ENCODE measurements at regions not wholly inside any gene's neighbourhood (a gene's known extent, or its start where the extent isn't known, plus 50 kb on each side); places are given as distances from the start of the nearest gene placed in this dataset.

DNA sequence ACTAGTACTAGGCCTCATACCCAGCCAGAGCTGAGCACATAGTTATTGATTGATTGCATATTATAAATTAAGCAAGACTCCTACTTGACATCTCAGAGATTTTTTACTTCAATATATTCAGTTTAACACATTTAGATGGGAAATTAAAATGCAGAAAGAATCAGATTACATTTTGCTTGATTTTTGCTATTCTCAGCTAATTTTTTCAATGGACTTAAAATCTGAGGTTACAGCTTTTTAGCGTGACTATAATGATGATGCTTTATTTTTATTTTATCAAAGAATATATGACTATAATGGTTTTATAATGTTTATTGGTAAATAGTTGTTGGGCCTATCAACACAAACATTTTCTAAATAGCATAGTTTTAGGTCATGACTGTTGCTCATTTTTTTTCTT, 493.0 kb upstream of the CNTNAP5 start:
- H3K79me2 ChIP-seq (ENCODE audit: control insufficient read depth, insufficient read depth, low read length): no peaks in the 10 kb centered on the region
- no TSS peak for BruUV-seq (replicated peaks)
- no peak for TF ChIP-seq E2F4 (IDR thresholded peaks at IDR 0.05; ENCODE audit: low read depth, low read length)
- no peak for TF ChIP-seq NFIC (IDR thresholded peaks at IDR 0.05; ENCODE audit: low read depth, low read length)
- no peak for TF ChIP-seq SIN3A (IDR thresholded peaks at IDR 0.05; ENCODE audit: low read depth, low read length)
- TF ChIP-seq SMAD1 (IDR thresholded peaks at IDR 0.05; ENCODE audit: low read depth, partially characterized antibody): no peak
- TF ChIP-seq MEF2A (IDR thresholded peaks at IDR 0.05; ENCODE audit: insufficient read depth, low read depth, low read length): no peak
- TF ChIP-seq STAT3 (IDR thresholded peaks at IDR 0.05; ENCODE audit: low read depth, low read length): no peak
- TF ChIP-seq, protein P1, sequence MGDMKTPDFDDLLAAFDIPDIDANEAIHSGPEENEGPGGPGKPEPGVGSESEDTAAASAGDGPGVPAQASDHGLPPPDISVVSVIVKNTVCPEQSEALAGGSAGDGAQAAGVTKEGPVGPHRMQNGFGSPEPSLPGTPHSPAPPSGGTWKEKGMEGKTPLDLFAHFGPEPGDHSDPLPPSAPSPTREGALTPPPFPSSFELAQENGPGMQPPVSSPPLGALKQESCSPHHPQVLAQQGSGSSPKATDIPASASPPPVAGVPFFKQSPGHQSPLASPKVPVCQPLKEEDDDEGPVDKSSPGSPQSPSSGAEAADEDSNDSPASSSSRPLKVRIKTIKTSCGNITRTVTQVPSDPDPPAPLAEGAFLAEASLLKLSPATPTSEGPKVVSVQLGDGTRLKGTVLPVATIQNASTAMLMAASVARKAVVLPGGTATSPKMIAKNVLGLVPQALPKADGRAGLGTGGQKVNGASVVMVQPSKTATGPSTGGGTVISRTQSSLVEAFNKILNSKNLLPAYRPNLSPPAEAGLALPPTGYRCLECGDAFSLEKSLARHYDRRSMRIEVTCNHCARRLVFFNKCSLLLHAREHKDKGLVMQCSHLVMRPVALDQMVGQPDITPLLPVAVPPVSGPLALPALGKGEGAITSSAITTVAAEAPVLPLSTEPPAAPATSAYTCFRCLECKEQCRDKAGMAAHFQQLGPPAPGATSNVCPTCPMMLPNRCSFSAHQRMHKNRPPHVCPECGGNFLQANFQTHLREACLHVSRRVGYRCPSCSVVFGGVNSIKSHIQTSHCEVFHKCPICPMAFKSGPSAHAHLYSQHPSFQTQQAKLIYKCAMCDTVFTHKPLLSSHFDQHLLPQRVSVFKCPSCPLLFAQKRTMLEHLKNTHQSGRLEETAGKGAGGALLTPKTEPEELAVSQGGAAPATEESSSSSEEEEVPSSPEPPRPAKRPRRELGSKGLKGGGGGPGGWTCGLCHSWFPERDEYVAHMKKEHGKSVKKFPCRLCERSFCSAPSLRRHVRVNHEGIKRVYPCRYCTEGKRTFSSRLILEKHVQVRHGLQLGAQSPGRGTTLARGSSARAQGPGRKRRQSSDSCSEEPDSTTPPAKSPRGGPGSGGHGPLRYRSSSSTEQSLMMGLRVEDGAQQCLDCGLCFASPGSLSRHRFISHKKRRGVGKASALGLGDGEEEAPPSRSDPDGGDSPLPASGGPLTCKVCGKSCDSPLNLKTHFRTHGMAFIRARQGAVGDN (IDR thresholded peaks at IDR 0.05): no peak
- TF ChIP-seq, protein P2, sequence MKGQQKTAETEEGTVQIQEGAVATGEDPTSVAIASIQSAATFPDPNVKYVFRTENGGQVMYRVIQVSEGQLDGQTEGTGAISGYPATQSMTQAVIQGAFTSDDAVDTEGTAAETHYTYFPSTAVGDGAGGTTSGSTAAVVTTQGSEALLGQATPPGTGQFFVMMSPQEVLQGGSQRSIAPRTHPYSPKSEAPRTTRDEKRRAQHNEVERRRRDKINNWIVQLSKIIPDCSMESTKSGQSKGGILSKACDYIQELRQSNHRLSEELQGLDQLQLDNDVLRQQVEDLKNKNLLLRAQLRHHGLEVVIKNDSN (IDR thresholded peaks at IDR 0.05; ENCODE audit: borderline replicate concordance, extremely low read length, insufficient read depth, low read depth, low read length): no peak
- TF ChIP-seq PBX3 (IDR thresholded peaks at IDR 0.05; ENCODE audit: insufficient replicate concordance, low read depth, low read length): no peak
- no peak for TF ChIP-seq CBX3 (IDR thresholded peaks at IDR 0.05; ENCODE audit: borderline replicate concordance, low read depth)
- H3K9me3 ChIP-seq (replicated peaks; ENCODE audit: control insufficient read depth, insufficient read depth, low read length): no peaks in the 10 kb centered on the region
- H3K4me2 ChIP-seq (ENCODE audit: control insufficient read depth, insufficient read depth): no peak overlapping the region
- H3K36me3 ChIP-seq (ENCODE audit: control insufficient read depth in 2 of 2, insufficient read depth in 2 of 2, low read length in 1 of 2): no peaks in the 10 kb centered on the region
- no peak overlapping the region for H3K27ac ChIP-seq (ENCODE audit: control insufficient read depth, insufficient read depth)
- no peaks in the 10 kb centered on the region for H4K20me1 ChIP-seq (ENCODE audit: control insufficient read depth, insufficient read depth)
- 29% methylated on average over 1 of the region's 1 CpG for WGBS (ENCODE audit: insufficient coverage, insufficient replicate concordance, low lambda C conversion rate, missing lambda C conversion rate)
- H2AFZ ChIP-seq (ENCODE audit: control insufficient read depth, low read depth, low read length): no peak overlapping the region
- ChIA-PET SMC1A (ENCODE audit: uncharacterized antibody, unreplicated experiment) (no interaction called here), POLR2A (no interaction called here), CTCF (no interaction called here), RAD21 (ENCODE audit: unreplicated experiment) (no interaction called here)
- H3K4me3 ChIP-seq: no peak overlapping the region
- no peaks in the 10 kb centered on the region for H3K27me3 ChIP-seq (replicated peaks in 1 of 2; ENCODE audit: control insufficient read depth in 2 of 2, insufficient read depth in 2 of 2, low read length in 1 of 2)
- DNase-seq (ENCODE audit: low read depth, low spot score) (no peak), FAIRE-seq (no peak), ATAC-seq (no peak)
- in situ Hi-C loops (cut with MboI) (no loop called here), intact Hi-C loops (cut with micrococcal nuclease; ENCODE audit: unreplicated experiment) (no loop called here)
- no peak overlapping the region for H3K9ac ChIP-seq (ENCODE audit: control insufficient read depth, insufficient read depth, low read length)
- H3K4me1 ChIP-seq (ENCODE audit: control insufficient read depth, insufficient read depth, low read length): no peaks in the 10 kb centered on the region
